ENCODE measurements at regions not wholly inside any gene's neighbourhood (a gene's known extent, or its start where the extent isn't known, plus 50 kb on each side); places are given as distances from the start of the nearest gene placed in this dataset.

- no peak for TF ChIP-seq CTCF (IDR thresholded peaks at IDR 0.05; ENCODE audit: low read depth, low read length, missing control alignments)
- Histone ChIP-seq H3K36me3 (replicated peaks) (no peaks in the 10 kb centered on the region), H3K4me3 (ENCODE audit: low read depth, low read length) (no peak overlapping the region), H3K27ac (no peak overlapping the region), H3K27me3 (replicated peaks) (no peaks in the 10 kb centered on the region)
- in situ Hi-C loops (cut with HindIII; ENCODE audit: low pct_ligation_motif_present, low sequenced_read_pairs), result no loop called here
- DNase-seq, result no peak
These were observed 711.9 kb upstream of the EPHA7 start for GRCh38 chr6:94131271-94131670.

- no peak overlapping the region for H3K4me3 ChIP-seq (ENCODE audit: low read depth, low read length)
- in situ Hi-C loops (cut with HindIII; ENCODE audit: low pct_ligation_motif_present, low sequenced_read_pairs), result no loop called here
These were observed 711.1 kb upstream of the EPHA7 start for GRCh38 chr6:94130478-94130877.

GRCh38 chr6:94129926-94130325 is 710.6 kb upstream of the EPHA7 start:
- TF ChIP-seq CTCF (IDR thresholded peaks at IDR 0.05; ENCODE audit: low read depth, low read length, missing control alignments), result no peak
- no peak for DNase-seq
- Histone ChIP-seq H3K36me3 (replicated peaks) (no peaks in the 10 kb centered on the region), H3K27me3 (replicated peaks) (no peaks in the 10 kb centered on the region), H3K4me3 (ENCODE audit: low read depth, low read length) (no peak overlapping the region), H3K27ac (no peak overlapping the region)
- in situ Hi-C loops (cut with HindIII; ENCODE audit: low pct_ligation_motif_present, low sequenced_read_pairs), result no loop called here

More at GRCh38 chr6:94130478-94130877, 711.1 kb upstream of the EPHA7 start:
- H3K36me3 ChIP-seq (replicated peaks), result no peaks in the 10 kb centered on the region
- DNase-seq, result no peak
- H3K27ac ChIP-seq, result no peak overlapping the region
- no peaks in the 10 kb centered on the region for H3K27me3 ChIP-seq (replicated peaks)
- no peak for TF ChIP-seq CTCF (IDR thresholded peaks at IDR 0.05; ENCODE audit: low read depth, low read length, missing control alignments)

- H3K27me3 ChIP-seq (replicated peaks), result no peaks in the 10 kb centered on the region
These were observed 708.4 kb upstream of the EPHA7 start for GRCh38 chr6:94127716-94128115.

GRCh38 chr6:94124333-94124732 is 705.0 kb upstream of the EPHA7 start:
- no peak for DNase-seq
- H3K27me3 ChIP-seq (replicated peaks), result no peaks in the 10 kb centered on the region
- H3K4me3 ChIP-seq (ENCODE audit: low read depth, low read length), result no peak overlapping the region
- H3K36me3 ChIP-seq (replicated peaks), result no peaks in the 10 kb centered on the region
- H3K27ac ChIP-seq, result no peak overlapping the region
- in situ Hi-C loops (cut with HindIII; ENCODE audit: low pct_ligation_motif_present, low sequenced_read_pairs), result no loop called here
- no peak for TF ChIP-seq CTCF (IDR thresholded peaks at IDR 0.05; ENCODE audit: low read depth, low read length, missing control alignments)

More at GRCh38 chr6:94127716-94128115, 708.4 kb upstream of the EPHA7 start:
- no peak for DNase-seq
- no peak for TF ChIP-seq CTCF (IDR thresholded peaks at IDR 0.05; ENCODE audit: low read depth, low read length, missing control alignments)
- in situ Hi-C loops (cut with HindIII; ENCODE audit: low pct_ligation_motif_present, low sequenced_read_pairs), result no loop called here
- Histone ChIP-seq H3K27ac (no peak overlapping the region), H3K36me3 (replicated peaks) (no peaks in the 10 kb centered on the region), H3K4me3 (ENCODE audit: low read depth, low read length) (no peak overlapping the region)

- no peak overlapping the region for H3K4me3 ChIP-seq (ENCODE audit: low read depth, low read length)
- no peak overlapping the region for H3K27ac ChIP-seq
- no peak for TF ChIP-seq CTCF (IDR thresholded peaks at IDR 0.05; ENCODE audit: low read depth, low read length, missing control alignments)
- DNase-seq, result no peak
- no peaks in the 10 kb centered on the region for H3K36me3 ChIP-seq (replicated peaks)
- no peaks in the 10 kb centered on the region for H3K27me3 ChIP-seq (replicated peaks)
- in situ Hi-C loops (cut with HindIII; ENCODE audit: low pct_ligation_motif_present, low sequenced_read_pairs), result no loop called here
These were observed 701.7 kb upstream of the EPHA7 start for GRCh38 chr6:94121094-94121493.

Data from brain microvascular endothelial cell (primary cell).